GM19035 (cell line): ENCODE measurements at regions not wholly inside any gene's neighbourhood (a gene's known extent, or its start where the extent isn't known, plus 50 kb on each side); places are given as distances from the start of the nearest gene placed in this dataset.

Experiments used
- ATAC-seq: cut with Tn5 transposase; IDR thresholded peaks from one replicate; pipeline ENCODE4 v1.9.1; 2021; ENCODE audit not compliant: unreplicated experiment

GRCh38 chr1:81634294-81634693 is 166.4 kb upstream of the ADGRL2 start:
- ATAC-seq, result no peak

GRCh38 chr1:81619156-81619555 is 181.6 kb upstream of the ADGRL2 start:
- no peak for ATAC-seq

- ATAC-seq, result no peak
These were observed 182.4 kb upstream of the ADGRL2 start for GRCh38 chr1:81618376-81618775.

- no peak for ATAC-seq
These were observed 183.3 kb upstream of the ADGRL2 start for GRCh38 chr1:81617308-81617967.

- ATAC-seq, result no peak
These were observed 186.9 kb upstream of the ADGRL2 start for GRCh38 chr1:81613803-81614202.

- no peak for ATAC-seq
These were observed 192.8 kb upstream of the ADGRL2 start for GRCh38 chr1:81607924-81608323.

- no peak for ATAC-seq
These were observed 193.6 kb upstream of the ADGRL2 start for GRCh38 chr1:81607086-81607485.

- no peak for ATAC-seq
These were observed 194.1 kb upstream of the ADGRL2 start for GRCh38 chr1:81606656-81607055.

- no peak for ATAC-seq
These were observed 195.7 kb upstream of the ADGRL2 start for GRCh38 chr1:81605023-81605422.

GRCh38 chr1:81600878-81601622 is 199.7 kb upstream of the ADGRL2 start:
- no peak for ATAC-seq

GRCh38 chr1:81600363-81600762 is 200.4 kb upstream of the ADGRL2 start:
- ATAC-seq, result no peak

- ATAC-seq, result no peak
These were observed 202.1 kb upstream of the ADGRL2 start for GRCh38 chr1:81598623-81599022.

- no peak for ATAC-seq
These were observed 202.9 kb upstream of the ADGRL2 start for GRCh38 chr1:81597720-81598426.

GRCh38 chr1:81596341-81596740 is 204.4 kb upstream of the ADGRL2 start:
- ATAC-seq, result no peak

- ATAC-seq, result no peak
These were observed 206.5 kb upstream of the ADGRL2 start for GRCh38 chr1:81594206-81594605.

GRCh38 chr1:81592233-81592632 is 208.5 kb upstream of the ADGRL2 start:
- ATAC-seq, result no peak

GRCh38 chr1:81590171-81590570 is 210.6 kb upstream of the ADGRL2 start:
- no peak for ATAC-seq

- no peak for ATAC-seq
These were observed 212.6 kb upstream of the ADGRL2 start for GRCh38 chr1:81588149-81588548.

- ATAC-seq, result no peak
These were observed 213.3 kb upstream of the ADGRL2 start for GRCh38 chr1:81587426-81587825.

GRCh38 chr1:81585371-81585770 is 215.4 kb upstream of the ADGRL2 start:
- ATAC-seq, result no peak

- ATAC-seq, result no peak
These were observed 216.3 kb upstream of the ADGRL2 start for GRCh38 chr1:81584398-81584797.

GRCh38 chr1:81583878-81584277 is 216.9 kb upstream of the ADGRL2 start:
- no peak for ATAC-seq
